Body of pancreas (tissue), 4 donors: ENCODE measurements at regions not wholly inside any gene's neighbourhood (a gene's known extent, or its start where the extent isn't known, plus 50 kb on each side); places are given as distances from the start of the nearest gene placed in this dataset.

Experiments used
- ATAC-seq: fragments of 150-250 bp; one replicate; pipeline ENCODE4 v1.9.1; 2016
- DNase-seq, 4 donors: peaks; one replicate each; pipeline ENCODE4 v3.0.0-alpha.2; 2019
- H3K27ac ChIP-seq, 4 donors: fragments of 200-600 bp; sonication (generic); 1 replicate in 3 of 4; 2 replicates in 1 of 4; pipeline versions ENCODE4 v1.5.1 to v1.6.1; 2016 to 2019; ENCODE audit warnings: mild to moderate bottlenecking in 1 of 4, mixed read lengths in 1 of 4, moderate library complexity in 1 of 4
- H3K27me3 ChIP-seq, 2 donors: fragments of 200-600 bp; sonication (generic); one replicate each; pipeline ENCODE4 v1.6.0; 2016; ENCODE audit warnings: mild to moderate bottlenecking in 1 of 2
- H3K36me3 ChIP-seq, 2 donors: fragments of 200-600 bp; sonication (generic); replicated peaks in 1 of 2; 2 replicates each; pipeline ENCODE4 v1.5.1; 2016; ENCODE audit warnings: low read depth in 2 of 2; ENCODE audit not compliant: insufficient read depth in 1 of 2
- H3K4me1 ChIP-seq: fragments of 200-600 bp; sonication (generic); one replicate; pipeline ENCODE4 v1.6.0; 2016
- H3K4me3 ChIP-seq, 2 donors: fragments of 200-600 bp; sonication (generic); 1 replicate in 1 of 2; 2 replicates in 1 of 2; pipeline ENCODE4 v1.5.1; 2016 to 2019
- H3K9me3 ChIP-seq, 3 donors: fragments of 200-600 bp; sonication (generic); 1 replicate in 2 of 3; 2 replicates in 1 of 3; pipeline ENCODE4 v1.5.1; 2016
- POLR2A ChIP-seq, 3 donors: fragments of 450-650 bp; IDR thresholded peaks; one replicate each; pipeline ENCODE4 v1.6.1; 2016; ENCODE audit warnings: antibody characterized with exemption in 3 of 3, mild to moderate bottlenecking in 2 of 3
- WGBS, 2 donors: methylation state at CpG; one replicate each; pipeline ENCODE4 v1.1.5; 2017; 5-methylcytosine and 5-hydroxymethylcytosine counted together
- intact Hi-C: fragments of 100-400 bp; cut with DNase I; formaldehyde crosslinking; loops from one replicate; pipeline ENCODE4 v1.15.1; 2023
- TF ChIP-seq, protein P1 (sequence below), 7 experiments: fragments of 450-650 bp in 4 of 7; fragments of 200-600 bp in 3 of 7; sonication (generic) in 3 of 7; IDR thresholded peaks; one replicate each; pipeline ENCODE4 v1.5.1; 2016 to 2019; ENCODE audit warnings: antibody characterized with exemption in 7 of 7

DNA sequence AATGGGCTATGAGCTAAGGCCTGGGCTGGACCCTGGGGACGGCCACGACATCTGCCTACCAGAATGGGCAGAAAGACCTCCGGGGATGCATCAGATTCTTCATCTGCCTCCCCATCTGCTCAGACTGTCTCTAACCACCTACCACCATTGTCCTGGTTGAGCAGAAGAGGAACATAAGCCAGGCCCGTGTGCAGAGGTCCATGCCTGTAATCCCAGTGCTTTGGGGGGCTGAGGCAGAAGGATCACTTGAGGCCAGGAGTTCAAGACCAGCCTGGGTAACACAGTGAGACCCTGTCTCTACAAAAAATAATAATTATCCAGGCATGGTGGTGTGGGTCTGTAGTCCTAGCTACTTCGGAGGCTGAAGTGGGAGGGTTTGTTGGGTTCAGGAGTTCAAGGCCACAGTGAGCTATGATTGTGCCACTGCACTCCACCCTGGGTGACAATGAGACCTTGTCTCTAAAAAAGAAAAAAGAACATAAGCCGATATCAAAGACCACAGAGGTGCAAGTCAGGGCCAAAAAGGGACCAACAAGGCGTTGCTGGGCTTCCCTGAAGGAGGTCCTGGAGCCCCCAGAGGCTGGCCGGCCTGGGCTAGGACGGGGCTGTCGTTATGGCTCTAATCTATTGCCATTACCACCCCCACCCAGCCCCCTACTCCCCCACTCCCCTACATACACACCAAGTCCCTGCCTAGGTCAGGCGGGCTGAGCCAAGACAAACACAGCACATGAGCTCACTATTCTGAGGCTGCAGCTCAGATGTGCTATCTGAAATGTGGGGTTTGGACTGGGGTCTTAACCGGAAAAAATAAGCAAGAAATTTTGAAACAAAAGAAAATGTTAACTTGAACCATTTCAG, 239.2 kb upstream of the RAB4A start:
- no peak overlapping the region for H3K4me3 ChIP-seq
- DNase-seq = peak in 3 of 4 donors; percentile 28 to 54 (median 31)
- intact Hi-C loops = no loop called here
- peaks cover 23% of the 10 kb centered on the region for H3K4me1 ChIP-seq
- H3K27me3 ChIP-seq = no peaks in the 10 kb centered on the region
- no peaks in the 10 kb centered on the region for H3K9me3 ChIP-seq
- H3K27ac ChIP-seq = no peak overlapping the region
- no peaks in the 10 kb centered on the region for H3K36me3 ChIP-seq
- no peak for ATAC-seq
- TF ChIP-seq POLR2A (IDR thresholded peaks at IDR 0.05) = no peak
- TF ChIP-seq, protein P1, sequence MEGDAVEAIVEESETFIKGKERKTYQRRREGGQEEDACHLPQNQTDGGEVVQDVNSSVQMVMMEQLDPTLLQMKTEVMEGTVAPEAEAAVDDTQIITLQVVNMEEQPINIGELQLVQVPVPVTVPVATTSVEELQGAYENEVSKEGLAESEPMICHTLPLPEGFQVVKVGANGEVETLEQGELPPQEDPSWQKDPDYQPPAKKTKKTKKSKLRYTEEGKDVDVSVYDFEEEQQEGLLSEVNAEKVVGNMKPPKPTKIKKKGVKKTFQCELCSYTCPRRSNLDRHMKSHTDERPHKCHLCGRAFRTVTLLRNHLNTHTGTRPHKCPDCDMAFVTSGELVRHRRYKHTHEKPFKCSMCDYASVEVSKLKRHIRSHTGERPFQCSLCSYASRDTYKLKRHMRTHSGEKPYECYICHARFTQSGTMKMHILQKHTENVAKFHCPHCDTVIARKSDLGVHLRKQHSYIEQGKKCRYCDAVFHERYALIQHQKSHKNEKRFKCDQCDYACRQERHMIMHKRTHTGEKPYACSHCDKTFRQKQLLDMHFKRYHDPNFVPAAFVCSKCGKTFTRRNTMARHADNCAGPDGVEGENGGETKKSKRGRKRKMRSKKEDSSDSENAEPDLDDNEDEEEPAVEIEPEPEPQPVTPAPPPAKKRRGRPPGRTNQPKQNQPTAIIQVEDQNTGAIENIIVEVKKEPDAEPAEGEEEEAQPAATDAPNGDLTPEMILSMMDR (IDR thresholded peaks at IDR 0.05) = no peak
- WGBS, 2 donors = 73 to 85% methylated on average over 12 of the region's 12 CpGs

GRCh38 chr1:229032375-229032774, 238.5 kb upstream of the RAB4A start:
- intact Hi-C loops = no loop called here
- DNase-seq = no peak
- no peak for ATAC-seq
- Histone ChIP-seq H3K9me3 (no peaks in the 10 kb centered on the region), H3K27ac (no peak overlapping the region), H3K4me1 (peaks cover 23% of the 10 kb centered on the region), H3K4me3 (no peak overlapping the region), H3K36me3 (no peaks in the 10 kb centered on the region), H3K27me3 (no peaks in the 10 kb centered on the region)
- TF ChIP-seq, protein P1 (IDR thresholded peaks at IDR 0.05) = no peak
- no peak for TF ChIP-seq POLR2A (IDR thresholded peaks at IDR 0.05)
- 80 to 96% methylated on average over 1 of the region's 1 CpG for WGBS, 2 donors

DNA sequence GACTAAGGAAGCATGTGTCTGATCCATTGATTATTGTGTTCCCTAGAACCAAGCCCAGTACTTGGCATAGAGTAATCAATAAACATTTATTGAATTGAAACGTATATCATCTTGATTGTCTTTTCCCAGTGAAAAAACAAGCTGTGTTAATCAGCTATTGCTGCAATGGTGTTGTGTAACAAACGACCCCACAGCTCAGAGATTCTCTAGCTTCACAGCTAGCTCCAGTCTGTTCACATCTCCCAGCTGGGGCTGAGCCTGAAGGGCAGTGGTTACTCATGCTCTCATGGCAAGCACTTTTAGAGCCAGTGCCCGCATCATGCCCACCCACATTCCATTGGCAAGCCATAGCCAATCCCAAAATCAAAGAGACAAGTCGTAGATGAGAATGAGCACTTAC, 237.4 kb upstream of the RAB4A start:
- Histone ChIP-seq H3K36me3 (no peaks in the 10 kb centered on the region), H3K4me3 (no peak overlapping the region)
- 67 to 75% methylated on average over 4 of the region's 4 CpGs for WGBS, 2 donors

DNA sequence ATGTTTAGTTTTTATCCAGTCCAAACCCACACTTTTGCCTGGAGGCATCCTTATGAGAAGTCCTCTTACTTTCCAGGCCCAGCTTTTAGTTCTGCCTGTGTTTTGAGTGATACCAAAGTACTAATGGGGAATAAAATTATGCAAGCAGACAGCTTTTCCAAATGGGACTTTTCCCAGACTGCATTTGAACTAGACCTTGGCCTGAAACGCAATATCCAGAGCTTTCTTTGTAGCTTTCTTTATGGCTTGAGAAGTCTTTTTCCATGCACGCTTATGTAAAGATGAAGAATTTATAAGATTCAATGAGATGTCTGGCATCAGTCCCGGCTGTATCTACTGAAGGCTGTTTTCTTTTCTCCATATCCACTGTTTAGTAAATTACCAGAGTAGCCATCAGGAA, 236.6 kb upstream of the RAB4A start:
- Histone ChIP-seq H3K27ac (no peak overlapping the region), H3K9me3 (no peaks in the 10 kb centered on the region), H3K4me1 (peaks cover 23% of the 10 kb centered on the region), H3K27me3 (no peaks in the 10 kb centered on the region), H3K36me3 (no peaks in the 10 kb centered on the region), H3K4me3 (no peak overlapping the region)
- DNase-seq (no peak), ATAC-seq (no peak)
- TF ChIP-seq, protein P1 (IDR thresholded peaks at IDR 0.05) = no peak
- no peak for TF ChIP-seq POLR2A (IDR thresholded peaks at IDR 0.05)
- intact Hi-C loops = no loop called here
- WGBS, 2 donors = 50 to 57% methylated on average over 3 of the region's 3 CpGs

More for the DNA sequence above, 237.4 kb upstream of the RAB4A start:
- no peak for DNase-seq
- no peak for ATAC-seq
- H3K9me3 ChIP-seq = no peaks in the 10 kb centered on the region
- no peak for TF ChIP-seq POLR2A (IDR thresholded peaks at IDR 0.05)
- TF ChIP-seq, protein P1 (IDR thresholded peaks at IDR 0.05) = no peak
- H3K4me1 ChIP-seq = peaks cover 23% of the 10 kb centered on the region
- no peaks in the 10 kb centered on the region for H3K27me3 ChIP-seq
- H3K27ac ChIP-seq = no peak overlapping the region
- intact Hi-C loops = no loop called here
